ENCODE measurements at regions not wholly inside any gene's neighbourhood (a gene's known extent, or its start where the extent isn't known, plus 50 kb on each side); places are given as distances from the start of the nearest gene placed in this dataset.

- 28 to 60% methylated on average over 1 of the region's 1 CpG for WGBS, 2 donors
- no peak overlapping the region for H3K4me3 ChIP-seq (ENCODE audit: low read depth, poor library complexity, severe bottlenecking)
- DNase-seq (ENCODE audit: low spot score in 2 of 2), result no peak
- intact Hi-C loops (cut with DNase I; ENCODE audit: low total_unique reads), result no loop called here
- TF ChIP-seq CTCF (IDR thresholded peaks at IDR 0.05) (no peak), POLR2A (IDR thresholded peaks at IDR 0.05) (no peak)
Measured at GRCh38 chrX:36927712-36928111, 80.5 kb upstream of the FAM47C start.

- H3K4me3 ChIP-seq (ENCODE audit: low read depth, poor library complexity, severe bottlenecking), result no peak overlapping the region
- no peak for DNase-seq (ENCODE audit: low spot score in 2 of 2)
- TF ChIP-seq POLR2A (IDR thresholded peaks at IDR 0.05) (no peak), CTCF (IDR thresholded peaks at IDR 0.05) (no peak)
- WGBS, 2 donors, result 20 to 25% methylated on average over 1 of the region's 1 CpG
- intact Hi-C loops (cut with DNase I; ENCODE audit: low total_unique reads), result no loop called here
Measured at GRCh38 chrX:36930491-36930890, 77.7 kb upstream of the FAM47C start.

GRCh38 chrX:36947214-36947613 is 61.0 kb upstream of the FAM47C start:
- H3K4me3 ChIP-seq (ENCODE audit: low read depth, poor library complexity, severe bottlenecking), result no peak overlapping the region
- intact Hi-C loops (cut with DNase I; ENCODE audit: low total_unique reads), result no loop called here
- TF ChIP-seq POLR2A (IDR thresholded peaks at IDR 0.05) (no peak), CTCF (IDR thresholded peaks at IDR 0.05) (no peak)
- 78 to 87% methylated on average over 5 of the region's 5 CpGs for WGBS, 2 donors
- no peak for DNase-seq (ENCODE audit: low spot score in 2 of 2)

GRCh38 chrX:36950495-36951253 is 57.5 kb upstream of the FAM47C start:
- no peak overlapping the region for H3K4me3 ChIP-seq (ENCODE audit: low read depth, poor library complexity, severe bottlenecking)
- TF ChIP-seq POLR2A (IDR thresholded peaks at IDR 0.05), result no peak
- no peak for TF ChIP-seq CTCF (IDR thresholded peaks at IDR 0.05)
- intact Hi-C loops (cut with DNase I; ENCODE audit: low total_unique reads), result no loop called here
- no peak for DNase-seq (ENCODE audit: low spot score in 2 of 2)
- 32 to 35% methylated on average over 4 of the region's 4 CpGs for WGBS, 2 donors

- TF ChIP-seq POLR2A (IDR thresholded peaks at IDR 0.05) (no peak), CTCF (IDR thresholded peaks at IDR 0.05) (no peak)
- intact Hi-C loops (cut with DNase I; ENCODE audit: low total_unique reads), result no loop called here
- 1 to 27% methylated on average over 26 to 81 of the region's 91 CpGs for WGBS, 2 donors
Measured at GRCh38 chrX:36957425-36958328, 50.5 kb upstream of the FAM47C start.

More at GRCh38 chrX:36957425-36958328, 50.5 kb upstream of the FAM47C start:
- H3K4me3 ChIP-seq (ENCODE audit: low read depth, poor library complexity, severe bottlenecking), result no peak overlapping the region
- DNase-seq (ENCODE audit: low spot score in 2 of 2), result no peak

All from lower leg skin (tissue), 4 donors.